ENCODE measurements at regions not wholly inside any gene's neighbourhood (a gene's known extent, or its start where the extent isn't known, plus 50 kb on each side); places are given as distances from the start of the nearest gene placed in this dataset.

GRCh38 chr2:177314722-177315264 lies 50.3 kb upstream of the NFE2L2 start:
- H3K4me1 ChIP-seq: peaks cover 8 to 32% of the 10 kb centered on the region in 2 donors
- intact Hi-C loops (cut with DNase I): no loop called here

GRCh38 chr2:177315364-177315763 lies 50.8 kb upstream of the NFE2L2 start:
- Histone ChIP-seq H3K9me3 (no peaks in the 10 kb centered on the region), H3K27ac (peak overlapping the region; percentile 33 to 49 (median 49)), H3K36me3 (no peaks in the 10 kb centered on the region), H3K4me3 (replicated peaks in 1 of 3) (no peak overlapping the region), H3K27me3 (no peaks in the 10 kb centered on the region), H3K4me1 (peaks cover 8 to 32% of the 10 kb centered on the region in 2 donors)
- TF ChIP-seq CTCF (IDR thresholded peaks at IDR 0.05) (no peak), POLR2A (IDR thresholded peaks at IDR 0.05) (no peak)
- DNase-seq: peak; percentile 14 to 30
- intact Hi-C loops (cut with DNase I): no loop called here
- 65 to 73% methylated on average over 3 of the region's 3 CpGs for whole genome bisulfite sequencing, 2 donors

More at GRCh38 chr2:177314722-177315264, 50.3 kb upstream of the NFE2L2 start:
- Histone ChIP-seq H3K9me3 (no peaks in the 10 kb centered on the region), H3K4me3 (replicated peaks in 1 of 3) (no peak overlapping the region), H3K27me3 (no peaks in the 10 kb centered on the region), H3K27ac (peak overlapping the region; percentile 22 to 49 (median 49)), H3K36me3 (no peaks in the 10 kb centered on the region)
- WGBS, 2 donors: 65 to 77% methylated on average over 1 of the region's 1 CpG
- DNase-seq: no peak
- TF ChIP-seq POLR2A (IDR thresholded peaks at IDR 0.05) (no peak), CTCF (IDR thresholded peaks at IDR 0.05) (no peak)

- no peak for TF ChIP-seq POLR2A (IDR thresholded peaks at IDR 0.05)
- no peak for TF ChIP-seq CTCF (IDR thresholded peaks at IDR 0.05)
- Histone ChIP-seq H3K27ac (peak overlapping the region in 2 of 3 donors; percentile 8 to 49), H3K4me1 (peaks cover 8 to 32% of the 10 kb centered on the region in 2 donors), H3K9me3 (no peaks in the 10 kb centered on the region), H3K27me3 (no peaks in the 10 kb centered on the region), H3K4me3 (replicated peaks in 1 of 3) (no peak overlapping the region), H3K36me3 (no peaks in the 10 kb centered on the region)
- 93 to 94% methylated on average over 1 of the region's 1 CpG for WGBS, 2 donors
- DNase-seq: no peak
- intact Hi-C loops (cut with DNase I): no loop called here
These were observed 52.2 kb upstream of the NFE2L2 start for GRCh38 chr2:177316756-177317155.

- Histone ChIP-seq H3K27me3 (no peaks in the 10 kb centered on the region), H3K9me3 (no peaks in the 10 kb centered on the region), H3K4me1 (peaks cover 8 to 34% of the 10 kb centered on the region in 2 donors), H3K4me3 (replicated peaks in 1 of 3) (no peak overlapping the region), H3K27ac (peak overlapping the region in 1 of 3 donors; percentile 8), H3K36me3 (no peaks in the 10 kb centered on the region)
- no peak for DNase-seq
- intact Hi-C loops (cut with DNase I): no loop called here
- TF ChIP-seq POLR2A (IDR thresholded peaks at IDR 0.05): no peak
These were observed 52.9 kb upstream of the NFE2L2 start for GRCh38 chr2:177317443-177317842.

- 90 to 100% methylated on average over 1 of the region's 1 CpG for WGBS, 2 donors
- H3K27me3 ChIP-seq: no peaks in the 10 kb centered on the region
- H3K4me3 ChIP-seq (replicated peaks in 1 of 3): no peak overlapping the region
- H3K36me3 ChIP-seq: no peaks in the 10 kb centered on the region
- no peaks in the 10 kb centered on the region for H3K9me3 ChIP-seq
- TF ChIP-seq CTCF (IDR thresholded peaks at IDR 0.05) (no peak), POLR2A (IDR thresholded peaks at IDR 0.05) (no peak)
- H3K27ac ChIP-seq: no peak overlapping the region
- no peak for DNase-seq
- H3K4me1 ChIP-seq: peaks cover 8 to 37% of the 10 kb centered on the region in 2 donors
- intact Hi-C loops (cut with DNase I): no loop called here
These were observed 53.3 kb upstream of the NFE2L2 start for GRCh38 chr2:177317857-177318256.
